Sigmoid colon (tissue), 4 donors: ENCODE measurements at regions not wholly inside any gene's neighbourhood (a gene's known extent, or its start where the extent isn't known, plus 50 kb on each side); places are given as distances from the start of the nearest gene placed in this dataset.

ENCODE experiments used
- CTCF ChIP-seq, 4 experiments: fragments of 450-650 bp in 3 of 4; fragments of 200-600 bp in 1 of 4; IDR thresholded peaks; one replicate each; pipeline ENCODE4 v1.5.1; 2016 to 2019; ENCODE audit warnings: antibody characterized with exemption in 4 of 4, mild to moderate bottlenecking in 3 of 4, moderate library complexity in 2 of 4
- EP300 ChIP-seq, 4 donors: sonication (generic); formaldehyde crosslinking; IDR thresholded peaks; one replicate each; pipeline ENCODE4 v1.6.1; 2017; ENCODE audit warnings: antibody characterized with exemption in 4 of 4

- no peak for TF ChIP-seq CTCF (IDR thresholded peaks at IDR 0.05)
- TF ChIP-seq EP300 (IDR thresholded peaks at IDR 0.05), result no peak
These were observed 269.0 kb downstream of the COL12A1 start for GRCh38 chr6:74936886-74937285.
